SK-N-SH (cell line): ENCODE measurements at regions not wholly inside any gene's neighbourhood (a gene's known extent, or its start where the extent isn't known, plus 50 kb on each side); places are given as distances from the start of the nearest gene placed in this dataset.

ENCODE experiments used
- CTCF ChIA-PET: fragments of 300-600, 350-600 bp; formaldehyde crosslinking; extraction: SDS; loops from one replicate; lab custom pipeline; 2021; lab: Yijun Ruan, JAX
- POLR2A ChIA-PET: fragments of 350-600 bp; sonication (Branson Sonifier 250); formaldehyde crosslinking; extraction: SDS; loops from one replicate; lab custom pipeline; 2020; ENCODE audit warnings: antibody characterized with exemption, inconsistent platforms; lab: Yijun Ruan, JAX
- DNase-seq: peaks from one replicate; pipeline ENCODE4 v3.0.0; 2012
- H2AFZ ChIP-seq: fragments of 200-600 bp; sonication (generic); 2 replicates; pipeline ENCODE4 v1.8.1; 2016; ENCODE audit warnings: antibody characterized with exemption, mild to moderate bottlenecking, low read depth
- H3F3A ChIP-seq: fragments of 200-600 bp; sonication (generic); replicated peaks from 2 replicates; pipeline ENCODE3; 2016; ENCODE audit warnings: antibody characterized with exemption, mild to moderate bottlenecking; ENCODE audit not compliant: insufficient read depth
- H3K27ac ChIP-seq, 2 experiments: fragments of 200-500 bp in 1 of 2; fragments of 200-600 bp in 1 of 2; sonication (Bioruptor generic) in 1 of 2; sonication (generic), shearing (Covaris generic) in 1 of 2; 2 replicates each; pipeline versions ENCODE4 v1.5.1 to v1.6.1; 2014 to 2016; ENCODE audit warnings: low read depth in 2 of 2, inconsistent platforms in 1 of 2, low read length in 1 of 2, mild to moderate bottlenecking in 1 of 2, mixed read lengths in 1 of 2
- H3K27me3 ChIP-seq: fragments of 200-600 bp; sonication (generic), shearing (Covaris generic); 2 replicates; pipeline ENCODE4 v1.6.1; 2016; ENCODE audit warnings: mixed run types; ENCODE audit not compliant: insufficient read depth
- H3K36me3 ChIP-seq, 2 experiments: fragments of 200-500 bp in 1 of 2; fragments of 200-600 bp in 1 of 2; sonication (Bioruptor generic) in 1 of 2; sonication (generic) in 1 of 2; replicated peaks in 1 of 2; 2 replicates each; pipeline versions ENCODE3 to v1.5.1; 2014 to 2016; ENCODE audit warnings: low read length in 1 of 2, mild to moderate bottlenecking in 1 of 2; ENCODE audit not compliant: insufficient read depth in 2 of 2, control insufficient read depth in 1 of 2
- H3K4me1 ChIP-seq, 2 experiments: fragments of 200-500 bp in 1 of 2; fragments of 200-600 bp in 1 of 2; sonication (Bioruptor generic) in 1 of 2; sonication (generic), shearing (Covaris generic) in 1 of 2; 2 replicates each; pipeline versions ENCODE4 v1.5.1 to v1.6.1; 2014 to 2016; ENCODE audit warnings: low read depth in 1 of 2, low read length in 1 of 2, mixed run types in 1 of 2; ENCODE audit not compliant: insufficient read depth in 2 of 2, control insufficient read depth in 1 of 2
- H3K4me2 ChIP-seq: fragments of 200-600 bp; sonication (generic), shearing (Covaris generic); 2 replicates; pipeline ENCODE4 v1.6.1; 2017; ENCODE audit warnings: mixed run types
- H3K4me3 ChIP-seq, 2 experiments: fragments of 200-500 bp in 1 of 2; fragments of 200-600 bp in 1 of 2; sonication (Bioruptor generic) in 1 of 2; sonication (generic), shearing (Covaris generic) in 1 of 2; 2 replicates each; pipeline versions ENCODE4 v1.5.1 to v1.8.1; 2014 to 2016; ENCODE audit warnings: low read depth in 2 of 2, inconsistent platforms in 1 of 2, low read length in 1 of 2, mild to moderate bottlenecking in 1 of 2, mixed read lengths in 1 of 2, moderate library complexity in 1 of 2
- H3K79me2 ChIP-seq: fragments of 200-600 bp; sonication (generic); 2 replicates; pipeline ENCODE4 v1.8.1; 2017; ENCODE audit warnings: mild to moderate bottlenecking; ENCODE audit not compliant: insufficient read depth
- H3K9ac ChIP-seq: fragments of 200-600 bp; sonication (generic); 2 replicates; pipeline ENCODE4 v1.6.1; 2017; ENCODE audit warnings: mixed run types
- H3K9me2 ChIP-seq: fragments of 200-600 bp; sonication (generic); 2 replicates; pipeline ENCODE4 v1.6.1; 2017; ENCODE audit warnings: mixed run types
- H3K9me3 ChIP-seq: fragments of 200-600 bp; sonication (generic); 2 replicates; pipeline ENCODE4 v1.6.1; 2017; ENCODE audit warnings: mixed run types, mild to moderate bottlenecking, moderate library complexity
- H4K20me1 ChIP-seq: fragments of 200-600 bp; sonication (generic); 2 replicates; pipeline ENCODE4 v1.6.1; 2017; ENCODE audit warnings: mild to moderate bottlenecking, mixed run types; ENCODE audit not compliant: insufficient read depth
- CHD2 ChIP-seq: fragments of 150-350 bp; IDR thresholded peaks from 2 replicates; pipeline ENCODE4 v1.6.1; 2018; ENCODE audit warnings: low read length; ENCODE audit not compliant: partially characterized antibody
- ELF1 ChIP-seq: IDR thresholded peaks from 2 replicates; pipeline ENCODE4 v1.4.0; 2012
- EP300 ChIP-seq, 2 experiments: IDR thresholded peaks; 2 replicates each; pipeline versions ENCODE4 v1.4.0 to v1.6.1; 2012; ENCODE audit warnings: borderline replicate concordance in 1 of 2, low read depth in 1 of 2, low read length in 1 of 2
- FOXM1 ChIP-seq: IDR thresholded peaks from 2 replicates; pipeline ENCODE4 v1.4.0; 2012; ENCODE audit warnings: low read depth, mild to moderate bottlenecking
- GABPA ChIP-seq: IDR thresholded peaks from 2 replicates; pipeline ENCODE4 v1.4.0; 2012; ENCODE audit warnings: low read depth, mild to moderate bottlenecking
- MAX ChIP-seq: IDR thresholded peaks from 2 replicates; pipeline ENCODE4 v1.4.0; 2012; ENCODE audit warnings: low read depth
- MXI1 ChIP-seq: IDR thresholded peaks from 2 replicates; pipeline ENCODE4 v1.6.1; 2012; ENCODE audit warnings: mild to moderate bottlenecking, low read depth, low read length, improper control_type of control experiment
- NFIC ChIP-seq: IDR thresholded peaks from 2 replicates; pipeline ENCODE4 v1.4.0; 2012; ENCODE audit warnings: borderline replicate concordance
- NRF1 ChIP-seq: IDR thresholded peaks from 2 replicates; pipeline ENCODE4 v1.6.1; 2012; ENCODE audit warnings: low read depth, mild to moderate bottlenecking, low read length
- PBX3 ChIP-seq: IDR thresholded peaks from 2 replicates; pipeline ENCODE4; 2012
- POLR2AphosphoS5 ChIP-seq: IDR thresholded peaks from 2 replicates; pipeline ENCODE4 v1.6.1; 2012; ENCODE audit warnings: low read depth, low read length
- RAD21 ChIP-seq: IDR thresholded peaks from 2 replicates; pipeline ENCODE4 v1.6.1; 2012; ENCODE audit warnings: mild to moderate bottlenecking, low read length
- RXRA ChIP-seq: IDR thresholded peaks from 2 replicates; pipeline ENCODE4 v1.4.0; 2012; ENCODE audit warnings: low read depth, mild to moderate bottlenecking, borderline replicate concordance
- TAF1 ChIP-seq: IDR thresholded peaks from 2 replicates; pipeline ENCODE4 v1.6.1; 2012; ENCODE audit warnings: low read depth, mild to moderate bottlenecking, low read length, moderate library complexity, borderline replicate concordance
- TCF12 ChIP-seq: IDR thresholded peaks from 2 replicates; pipeline ENCODE4 v1.4.0; 2012
- TEAD4 ChIP-seq: IDR thresholded peaks from 2 replicates; pipeline ENCODE4 v1.4.0; 2012; ENCODE audit warnings: mild to moderate bottlenecking, borderline replicate concordance; ENCODE audit not compliant: insufficient read depth
- USF1 ChIP-seq: IDR thresholded peaks from 2 replicates; pipeline ENCODE4 v1.4.0; 2012; ENCODE audit warnings: low read depth, borderline replicate concordance
- USF2 ChIP-seq: fragments of 150-350 bp; IDR thresholded peaks from 2 replicates; pipeline ENCODE4 v1.6.1; 2017; ENCODE audit warnings: antibody characterized with exemption, low read length, low read depth, borderline replicate concordance
- YY1 ChIP-seq: IDR thresholded peaks from 2 replicates; pipeline ENCODE4 v1.4.0; 2012; ENCODE audit warnings: low read depth, mild to moderate bottlenecking
- WGBS: methylation state at CpG from one replicate; pipeline ENCODE4 v1.1.6; 2017; ENCODE audit warnings: low lambda C conversion rate; 5-methylcytosine and 5-hydroxymethylcytosine counted together

GRCh38 chrX:21131786-21132185 is 242.4 kb upstream of the CNKSR2 start:
- WGBS, result 15% methylated on average over 2 of the region's 2 CpGs
- CTCF ChIA-PET, result no interaction called here
- H2AFZ ChIP-seq, result no peak overlapping the region

More at GRCh38 chrX:21131786-21132185, 242.4 kb upstream of the CNKSR2 start:
- no peaks in the 10 kb centered on the region for H3F3A ChIP-seq
- H3K36me3 ChIP-seq, result no peaks in the 10 kb centered on the region
- no peak overlapping the region for H3K27ac ChIP-seq
- no peak overlapping the region for H3K4me3 ChIP-seq
- no peaks in the 10 kb centered on the region for H3K27me3 ChIP-seq
- no peak for DNase-seq
- TF ChIP-seq FOXM1, result no peak
- no peak for TF ChIP-seq GABPA
- TF ChIP-seq RAD21, result no peak
- TF ChIP-seq PBX3, result no peak
- TF ChIP-seq MAX, result no peak
- no peak for TF ChIP-seq RXRA
- TF ChIP-seq EP300 (IDR thresholded peaks at IDR 0.05; ENCODE audit: borderline replicate concordance in 1 of 2, low read depth in 1 of 2, low read length in 1 of 2), result no peak
- TF ChIP-seq NRF1, result no peak
- TF ChIP-seq TEAD4, result no peak
- no peak for TF ChIP-seq TAF1
- TF ChIP-seq TCF12, result no peak
- TF ChIP-seq CHD2, result no peak
- TF ChIP-seq USF1, result no peak
- TF ChIP-seq USF2, result no peak
- TF ChIP-seq YY1, result no peak
- TF ChIP-seq MXI1, result no peak
- no peak for TF ChIP-seq NFIC
- no peak for TF ChIP-seq POLR2AphosphoS5
- no peak for TF ChIP-seq ELF1
- POLR2A ChIA-PET, result no interaction called here
- H3K9me2 ChIP-seq, result no peaks in the 10 kb centered on the region
- no peaks in the 10 kb centered on the region for H3K9me3 ChIP-seq
- no peaks in the 10 kb centered on the region for H4K20me1 ChIP-seq
- no peak overlapping the region for H3K4me2 ChIP-seq
- H3K79me2 ChIP-seq, result no peaks in the 10 kb centered on the region
- no peaks in the 10 kb centered on the region for H3K4me1 ChIP-seq
- no peak overlapping the region for H3K9ac ChIP-seq
